ENCODE measurements at regions not wholly inside any gene's neighbourhood (a gene's known extent, or its start where the extent isn't known, plus 50 kb on each side); places are given as distances from the start of the nearest gene placed in this dataset.

DNA sequence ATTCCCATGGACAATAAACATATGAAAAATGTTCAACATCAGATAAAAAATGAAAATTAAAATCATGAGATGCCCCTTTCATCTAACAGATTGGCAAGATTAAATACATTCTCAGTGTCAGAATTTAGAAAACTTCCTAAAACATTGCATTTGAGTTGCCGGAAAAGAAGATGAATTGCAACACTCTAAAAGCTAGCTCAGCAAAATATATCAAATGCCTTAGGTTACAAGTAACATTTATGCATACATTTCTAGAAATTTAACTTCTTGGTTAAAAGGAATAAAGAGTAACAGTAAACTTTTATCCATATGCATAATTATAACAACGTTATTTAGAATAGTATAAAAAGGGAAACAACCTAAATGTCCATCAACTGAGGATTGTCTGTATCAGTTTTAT is 239.0 kb downstream of the PMP22 start:
- Histone ChIP-seq H3K4me2 (ENCODE audit: low read length, poor library complexity, severe bottlenecking) (no peak overlapping the region), H3K14ac (ENCODE audit: low read length in 2 of 2) (no peak overlapping the region), H4K91ac (ENCODE audit: low read length) (no peak overlapping the region), H3K4me3 (ENCODE audit: insufficient read depth in 1 of 2, low read depth in 1 of 2, low read length in 2 of 2) (no peak overlapping the region), H2BK5ac (ENCODE audit: low read depth, low read length, poor library complexity, severe bottlenecking) (no peak overlapping the region), H2BK120ac (ENCODE audit: low read depth, low read length) (no peak overlapping the region), H3K36me3 (ENCODE audit: control insufficient read depth in 1 of 2, insufficient read depth in 2 of 2, low read depth in 1 of 2, low read length in 2 of 2) (no peaks in the 10 kb centered on the region), H4K8ac (ENCODE audit: low read length) (no peak overlapping the region), H2AFZ (ENCODE audit: low read depth, low read length) (no peak overlapping the region), H3K79me1 (replicated peaks; ENCODE audit: low read length, poor library complexity, severe bottlenecking) (no peaks in the 10 kb centered on the region), H3K9me3 (ENCODE audit: control insufficient read depth, low read length) (peaks cover 7% of the 10 kb centered on the region), H3K4ac (ENCODE audit: low read depth in 1 of 2, low read length in 2 of 2) (no peak overlapping the region), H3K23ac (ENCODE audit: low read length in 2 of 2) (no peak overlapping the region), H3K27me3 (ENCODE audit: control insufficient read depth in 1 of 2, insufficient read depth in 1 of 2, low read length in 2 of 2) (peaks cover 0 to 9% of the 10 kb centered on the region in 2 experiments), H2AK5ac (ENCODE audit: low read length, severe bottlenecking) (no peak overlapping the region), H2BK15ac (ENCODE audit: low read depth, poor library complexity, severe bottlenecking) (no peak overlapping the region), H3K4me1 (ENCODE audit: control insufficient read depth, insufficient read depth, low read depth, low read length) (no peaks in the 10 kb centered on the region), H2BK12ac (ENCODE audit: low read length in 2 of 2) (no peak overlapping the region), H3K18ac (ENCODE audit: low read depth in 1 of 2, low read length in 2 of 2) (no peak overlapping the region), H3K27ac (ENCODE audit: low read length, poor library complexity, severe bottlenecking) (no peak overlapping the region), H3K9ac (ENCODE audit: low read length) (no peak overlapping the region)
- no peak for DNase-seq
- WGBS: 86% methylated on average over 1 of the region's 2 CpGs

DNA sequence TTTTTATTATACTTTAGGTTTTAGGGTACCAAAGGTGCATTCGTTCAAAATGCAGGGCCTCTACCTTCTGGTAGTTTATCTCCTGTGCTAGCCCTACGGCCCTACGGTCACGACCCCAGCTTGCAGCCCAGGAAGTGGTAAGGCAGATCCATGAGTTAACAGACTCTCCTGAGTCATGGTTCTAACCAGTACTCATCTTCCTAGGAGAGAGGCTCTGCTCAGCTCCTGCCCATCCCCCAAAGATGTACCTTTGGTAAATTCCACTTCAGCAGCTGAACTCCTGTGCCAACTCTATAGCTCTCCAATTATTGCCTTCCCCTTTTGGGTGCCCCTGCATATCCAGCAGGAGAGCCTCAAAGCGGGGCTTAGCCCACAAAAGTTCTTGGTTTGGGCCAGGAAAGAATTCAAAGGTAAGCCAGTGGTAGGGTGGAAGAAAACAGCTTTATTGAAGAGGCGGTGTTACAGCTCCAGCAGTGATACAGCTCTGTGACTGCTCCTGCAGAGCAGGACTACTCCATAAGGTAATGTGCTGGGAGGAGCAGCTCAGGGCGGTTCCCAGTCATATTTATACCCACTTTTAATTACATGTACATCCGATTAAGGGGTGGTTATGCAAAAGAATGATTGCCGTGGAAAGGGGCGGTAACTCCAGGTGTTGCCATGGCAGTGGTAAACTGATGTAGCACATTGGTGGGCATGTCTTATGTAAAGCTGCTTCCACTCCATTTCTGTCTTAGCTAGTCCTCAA is 241.4 kb downstream of the PMP22 start:
- Histone ChIP-seq H2BK12ac (ENCODE audit: low read length in 2 of 2) (no peak overlapping the region), H4K8ac (ENCODE audit: low read length) (peak overlapping the region; percentile 36), H3K79me1 (replicated peaks; ENCODE audit: low read length, poor library complexity, severe bottlenecking) (no peaks in the 10 kb centered on the region), H3K9me3 (ENCODE audit: control insufficient read depth, low read length) (peaks cover 7% of the 10 kb centered on the region), H3K27ac (ENCODE audit: low read length, poor library complexity, severe bottlenecking) (no peak overlapping the region), H3K4me2 (ENCODE audit: low read length, poor library complexity, severe bottlenecking) (no peak overlapping the region), H2BK120ac (ENCODE audit: low read depth, low read length) (no peak overlapping the region), H3K18ac (ENCODE audit: low read depth in 1 of 2, low read length in 2 of 2) (no peak overlapping the region), H3K4me3 (ENCODE audit: insufficient read depth in 1 of 2, low read depth in 1 of 2, low read length in 2 of 2) (no peak overlapping the region), H3K36me3 (ENCODE audit: control insufficient read depth in 1 of 2, insufficient read depth in 2 of 2, low read depth in 1 of 2, low read length in 2 of 2) (no peaks in the 10 kb centered on the region), H2BK5ac (ENCODE audit: low read depth, low read length, poor library complexity, severe bottlenecking) (no peak overlapping the region), H3K4ac (ENCODE audit: low read depth in 1 of 2, low read length in 2 of 2) (no peak overlapping the region), H3K4me1 (ENCODE audit: control insufficient read depth, insufficient read depth, low read depth, low read length) (no peaks in the 10 kb centered on the region), H3K27me3 (ENCODE audit: control insufficient read depth in 1 of 2, insufficient read depth in 1 of 2, low read length in 2 of 2) (no peaks in the 10 kb centered on the region), H3K23ac (ENCODE audit: low read length in 2 of 2) (no peak overlapping the region), H4K91ac (ENCODE audit: low read length) (no peak overlapping the region), H2BK15ac (ENCODE audit: low read depth, poor library complexity, severe bottlenecking) (peak overlapping the region; percentile 67), H3K9ac (ENCODE audit: low read length) (no peak overlapping the region), H2AFZ (ENCODE audit: low read depth, low read length) (no peak overlapping the region), H2AK5ac (ENCODE audit: low read length, severe bottlenecking) (no peak overlapping the region), H3K14ac (ENCODE audit: low read length in 2 of 2) (no peak overlapping the region)
- DNase-seq: no peak
- 75% methylated on average over 6 of the region's 10 CpGs for WGBS

DNA sequence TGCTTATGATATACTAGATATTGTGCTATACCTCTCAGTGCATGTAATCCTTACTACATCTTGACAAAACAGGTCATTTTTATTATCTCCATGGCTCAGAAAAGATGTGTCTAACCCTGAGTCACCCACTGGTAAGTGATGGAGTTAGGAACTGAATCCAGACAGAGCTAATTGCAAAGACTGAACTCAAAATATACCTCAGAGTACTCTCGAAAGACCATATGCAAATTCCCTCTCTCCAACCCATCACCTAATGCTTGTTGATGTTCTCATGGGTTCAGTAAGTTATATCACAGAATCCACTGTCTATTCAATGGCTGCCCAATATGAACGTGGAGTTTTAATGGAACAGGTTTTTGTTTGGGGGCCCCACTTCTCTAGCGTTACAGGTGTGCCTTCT is 246.0 kb downstream of the PMP22 start:
- no peak overlapping the region for H3K4me2 ChIP-seq (ENCODE audit: low read length, poor library complexity, severe bottlenecking)
- H3K4ac ChIP-seq (ENCODE audit: low read depth in 1 of 2, low read length in 2 of 2): no peak overlapping the region
- no peaks in the 10 kb centered on the region for H3K27me3 ChIP-seq (ENCODE audit: control insufficient read depth in 1 of 2, insufficient read depth in 1 of 2, low read length in 2 of 2)
- WGBS: 80% methylated on average over 3 of the region's 3 CpGs
- no peaks in the 10 kb centered on the region for H3K36me3 ChIP-seq (ENCODE audit: control insufficient read depth in 1 of 2, insufficient read depth in 2 of 2, low read depth in 1 of 2, low read length in 2 of 2)
- no peak overlapping the region for H2AFZ ChIP-seq (ENCODE audit: low read depth, low read length)
- H3K23ac ChIP-seq (ENCODE audit: low read length in 2 of 2): no peak overlapping the region
- H4K8ac ChIP-seq (ENCODE audit: low read length): no peak overlapping the region
- no peaks in the 10 kb centered on the region for H3K4me1 ChIP-seq (ENCODE audit: control insufficient read depth, insufficient read depth, low read depth, low read length)
- no peak overlapping the region for H3K14ac ChIP-seq (ENCODE audit: low read length in 2 of 2)
- no peak overlapping the region for H2BK15ac ChIP-seq (ENCODE audit: low read depth, poor library complexity, severe bottlenecking)
- H3K27ac ChIP-seq (ENCODE audit: low read length, poor library complexity, severe bottlenecking): no peak overlapping the region
- H3K4me3 ChIP-seq (ENCODE audit: insufficient read depth in 1 of 2, low read depth in 1 of 2, low read length in 2 of 2): no peak overlapping the region
- no peak overlapping the region for H3K9ac ChIP-seq (ENCODE audit: low read length)
- H3K9me3 ChIP-seq (ENCODE audit: control insufficient read depth, low read length): peaks cover 7% of the 10 kb centered on the region
- H2BK12ac ChIP-seq (ENCODE audit: low read length in 2 of 2): no peak overlapping the region
- no peaks in the 10 kb centered on the region for H3K79me1 ChIP-seq (replicated peaks; ENCODE audit: low read length, poor library complexity, severe bottlenecking)
- H2BK5ac ChIP-seq (ENCODE audit: low read depth, low read length, poor library complexity, severe bottlenecking): no peak overlapping the region
- H2AK5ac ChIP-seq (ENCODE audit: low read length, severe bottlenecking): no peak overlapping the region
- H4K91ac ChIP-seq (ENCODE audit: low read length): no peak overlapping the region
- no peak for DNase-seq
- no peak overlapping the region for H2BK120ac ChIP-seq (ENCODE audit: low read depth, low read length)
- H3K18ac ChIP-seq (ENCODE audit: low read depth in 1 of 2, low read length in 2 of 2): no peak overlapping the region

DNA sequence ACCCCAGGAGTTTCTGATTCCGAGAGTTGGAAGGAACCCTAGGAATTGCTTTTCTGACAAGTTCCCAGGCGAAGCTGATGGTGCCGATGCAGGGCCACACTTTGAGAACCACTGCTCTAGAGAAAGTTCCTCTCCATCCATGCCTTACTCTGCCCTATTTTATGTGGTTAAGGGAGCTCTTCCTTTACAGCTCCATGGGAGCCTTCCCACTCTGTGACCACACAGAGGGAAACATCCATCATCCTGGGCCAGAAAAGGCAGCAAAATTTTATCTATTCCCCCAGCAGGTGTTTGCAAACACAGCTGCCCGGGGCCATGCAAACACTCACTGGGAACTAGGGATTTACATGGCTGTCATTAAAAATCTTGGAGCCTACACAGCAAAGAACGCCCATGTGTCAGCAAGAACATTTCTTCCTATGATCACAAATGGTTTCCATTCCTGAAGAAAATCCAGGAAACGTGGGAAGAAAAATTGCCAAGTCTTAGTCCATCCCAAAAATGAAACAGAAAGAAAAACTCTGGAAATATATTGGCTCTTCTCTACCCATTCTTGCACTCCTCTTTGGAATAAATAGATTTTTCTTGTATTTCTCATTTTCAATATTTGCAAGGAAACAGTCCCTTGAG is 252.7 kb downstream of the PMP22 start:
- H3K36me3 ChIP-seq (ENCODE audit: control insufficient read depth in 1 of 2, insufficient read depth in 2 of 2, low read depth in 1 of 2, low read length in 2 of 2): no peaks in the 10 kb centered on the region

More for the DNA sequence above, 252.7 kb downstream of the PMP22 start:
- no peak for DNase-seq
- no peaks in the 10 kb centered on the region for H3K79me1 ChIP-seq (replicated peaks; ENCODE audit: low read length, poor library complexity, severe bottlenecking)
- WGBS: 76% methylated on average over 6 of the region's 6 CpGs
- no peak overlapping the region for H3K4me2 ChIP-seq (ENCODE audit: low read length, poor library complexity, severe bottlenecking)
- H3K4me3 ChIP-seq (ENCODE audit: insufficient read depth in 1 of 2, low read depth in 1 of 2, low read length in 2 of 2): no peak overlapping the region
- no peaks in the 10 kb centered on the region for H3K9me3 ChIP-seq (ENCODE audit: control insufficient read depth, low read length)
- no peak overlapping the region for H2AK5ac ChIP-seq (ENCODE audit: low read length, severe bottlenecking)
- peaks cover 0 to 21% of the 10 kb centered on the region in 2 experiments for H3K27me3 ChIP-seq (ENCODE audit: control insufficient read depth in 1 of 2, insufficient read depth in 1 of 2, low read length in 2 of 2)
- no peak overlapping the region for H2BK15ac ChIP-seq (ENCODE audit: low read depth, poor library complexity, severe bottlenecking)
- H3K18ac ChIP-seq (ENCODE audit: low read depth in 1 of 2, low read length in 2 of 2): no peak overlapping the region
- no peak overlapping the region for H3K27ac ChIP-seq (ENCODE audit: low read length, poor library complexity, severe bottlenecking)
- no peak overlapping the region for H2BK5ac ChIP-seq (ENCODE audit: low read depth, low read length, poor library complexity, severe bottlenecking)
- H3K4me1 ChIP-seq (ENCODE audit: control insufficient read depth, insufficient read depth, low read depth, low read length): no peaks in the 10 kb centered on the region
- H4K91ac ChIP-seq (ENCODE audit: low read length): no peak overlapping the region
- H3K23ac ChIP-seq (ENCODE audit: low read length in 2 of 2): no peak overlapping the region
- no peak overlapping the region for H3K9ac ChIP-seq (ENCODE audit: low read length)
- H3K14ac ChIP-seq (ENCODE audit: low read length in 2 of 2): no peak overlapping the region
- no peak overlapping the region for H4K8ac ChIP-seq (ENCODE audit: low read length)
- no peak overlapping the region for H2BK120ac ChIP-seq (ENCODE audit: low read depth, low read length)
- H3K4ac ChIP-seq (ENCODE audit: low read depth in 1 of 2, low read length in 2 of 2): no peak overlapping the region
- no peak overlapping the region for H2AFZ ChIP-seq (ENCODE audit: low read depth, low read length)
- H2BK12ac ChIP-seq (ENCODE audit: low read length in 2 of 2): no peak overlapping the region
